HG02938 (cell line): ENCODE measurements at regions not wholly inside any gene's neighbourhood (a gene's known extent, or its start where the extent isn't known, plus 50 kb on each side); places are given as distances from the start of the nearest gene placed in this dataset.
"Not testable (repeated sequence)": the region's sequence is repeated elsewhere in the genome, so short reads cannot be mapped to it uniquely, and the experiment has no call there.

Experiments
- ATAC-seq: cut with Tn5 transposase; IDR thresholded peaks from one replicate; pipeline ENCODE4 v1.9.1; 2021; ENCODE audit warnings: mild to moderate bottlenecking, moderate library complexity; ENCODE audit not compliant: unreplicated experiment

DNA sequence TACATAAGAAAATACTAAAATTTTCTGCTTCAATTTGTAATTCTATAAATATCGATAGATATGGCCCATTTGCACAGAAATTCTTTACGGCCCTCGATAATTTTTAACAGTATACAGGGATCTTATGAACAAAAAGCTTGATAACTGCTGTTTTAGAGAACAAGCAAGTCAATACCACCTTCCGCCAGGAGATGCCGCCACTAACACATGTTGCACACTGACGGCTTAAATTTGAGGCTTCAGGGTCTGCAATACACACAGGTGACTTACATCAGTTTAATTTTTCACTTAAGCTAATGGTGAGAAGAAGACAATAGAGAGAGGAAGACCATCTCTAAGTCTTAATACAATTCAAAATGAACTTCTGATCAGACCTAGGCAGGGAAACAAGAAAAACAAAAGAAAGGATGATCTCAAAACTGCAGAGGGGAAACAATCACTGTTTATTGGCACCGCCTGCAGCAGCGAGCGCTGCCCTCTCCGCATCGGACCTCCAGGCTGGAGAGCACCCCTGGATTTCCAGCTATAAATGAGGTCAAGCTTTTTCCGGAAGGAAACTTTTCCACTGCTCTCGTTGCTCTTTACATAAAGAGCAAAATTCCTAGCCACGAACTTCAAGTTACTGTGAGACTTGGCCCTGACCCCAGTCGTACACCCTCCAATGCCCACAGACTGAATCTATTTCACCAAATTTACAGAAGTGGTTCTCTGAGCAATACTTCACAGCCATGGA lies 53.9 kb downstream of the OTOR start:
- ATAC-seq: peak; percentile 74

DNA sequence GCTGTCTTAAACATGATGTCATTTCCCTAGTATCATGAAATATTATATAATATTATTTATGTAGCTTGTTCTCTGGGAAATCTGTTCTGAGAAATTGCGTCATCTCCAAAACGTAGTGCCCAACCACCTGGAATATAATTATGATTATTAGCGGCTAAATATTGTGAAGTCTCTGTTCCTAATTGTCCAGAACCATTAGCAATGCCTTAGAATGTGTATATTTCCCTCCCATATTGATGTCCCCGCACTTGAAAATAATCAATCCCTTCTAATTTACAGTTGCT lies 54.4 kb downstream of the OTOR start:
- ATAC-seq: no peak

DNA sequence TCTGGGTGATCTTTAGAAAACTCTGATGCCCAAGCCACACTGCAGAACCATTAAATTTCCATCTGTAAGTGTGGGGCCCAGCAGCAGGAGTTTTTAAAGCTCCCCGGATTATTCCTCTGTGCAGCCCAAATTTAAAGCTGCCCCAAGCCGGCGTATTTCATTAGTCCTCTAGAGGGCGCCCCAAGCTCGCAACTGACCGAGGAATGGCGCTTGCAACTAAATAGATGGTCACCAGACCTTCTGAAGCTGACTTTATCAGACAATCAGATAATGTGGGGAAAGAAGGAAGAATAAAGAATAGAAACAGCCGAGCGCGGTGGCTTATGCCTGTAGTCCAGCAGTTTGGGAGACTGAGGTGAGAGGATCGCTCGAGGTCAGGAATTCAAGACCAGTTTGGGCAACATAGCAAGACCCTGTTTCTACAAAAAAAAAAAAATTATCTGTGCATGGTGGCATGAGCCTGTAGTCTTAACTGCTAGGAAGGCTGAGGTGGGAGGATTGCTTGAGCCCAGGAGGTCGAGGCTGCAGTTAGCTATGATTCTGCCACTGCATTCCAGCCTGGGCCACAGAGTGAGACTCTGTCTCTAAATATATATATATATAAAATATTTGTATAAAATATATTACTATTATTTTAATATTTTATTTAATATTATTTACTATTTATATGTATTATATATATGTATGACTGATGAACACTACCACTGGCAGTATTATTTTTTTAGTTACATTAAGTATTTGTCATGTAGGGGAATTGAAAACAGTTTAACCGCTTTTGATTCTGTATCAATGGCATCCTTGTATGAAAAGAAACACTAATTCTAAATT lies 56.0 kb downstream of the OTOR start:
- no peak for ATAC-seq

GRCh38 chr20:16804793-16805187 lies 56.6 kb downstream of the OTOR start:
- no peak for ATAC-seq

- ATAC-seq: no peak
Observed at GRCh38 chr20:16806061-16806460, 57.9 kb downstream of the OTOR start.

- no peak for ATAC-seq
Observed at GRCh38 chr20:16806886-16807285, 58.7 kb downstream of the OTOR start.

- ATAC-seq: no peak
Observed at GRCh38 chr20:16808796-16809195, 60.6 kb downstream of the OTOR start.

DNA sequence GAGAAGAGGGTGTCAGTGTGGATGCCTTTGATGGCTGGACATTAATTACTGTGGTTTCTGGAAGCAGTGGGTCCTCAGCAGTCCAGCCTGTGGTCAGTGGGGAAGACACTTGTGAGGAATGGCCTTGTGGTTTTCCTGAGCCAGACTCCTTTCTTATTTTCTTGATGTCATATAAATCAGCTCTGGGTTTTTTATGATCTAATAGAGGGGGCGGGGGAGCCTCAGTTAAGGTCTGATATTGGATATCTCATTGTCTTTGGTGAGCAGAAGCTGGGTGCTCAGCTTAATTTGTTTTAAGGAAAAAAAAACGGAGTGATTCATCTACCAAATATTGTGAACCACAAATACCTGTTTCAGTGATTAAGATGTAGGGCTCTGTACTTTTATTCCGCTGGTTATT lies 62.1 kb downstream of the OTOR start:
- no peak for ATAC-seq

DNA sequence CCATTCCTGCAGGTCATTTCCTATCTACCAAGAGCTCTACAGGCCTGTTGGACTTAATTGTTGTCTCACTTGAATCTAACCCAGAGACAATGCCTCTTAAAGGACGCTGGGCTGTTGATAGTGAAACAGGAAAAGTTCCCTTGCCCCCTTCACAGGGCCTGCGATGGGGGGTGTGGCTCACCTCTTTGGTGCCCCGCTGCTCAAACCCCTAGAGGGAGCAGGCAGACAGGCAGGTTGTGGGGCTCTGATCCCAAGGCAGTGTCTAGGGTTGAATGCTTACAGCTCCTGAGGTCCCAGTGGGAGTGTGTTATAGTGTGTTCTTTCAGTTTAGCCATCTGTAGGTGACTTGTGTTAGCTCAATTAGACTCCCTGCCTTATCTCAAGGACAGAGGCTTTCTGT lies 68.0 kb downstream of the OTOR start:
- ATAC-seq: no peak

DNA sequence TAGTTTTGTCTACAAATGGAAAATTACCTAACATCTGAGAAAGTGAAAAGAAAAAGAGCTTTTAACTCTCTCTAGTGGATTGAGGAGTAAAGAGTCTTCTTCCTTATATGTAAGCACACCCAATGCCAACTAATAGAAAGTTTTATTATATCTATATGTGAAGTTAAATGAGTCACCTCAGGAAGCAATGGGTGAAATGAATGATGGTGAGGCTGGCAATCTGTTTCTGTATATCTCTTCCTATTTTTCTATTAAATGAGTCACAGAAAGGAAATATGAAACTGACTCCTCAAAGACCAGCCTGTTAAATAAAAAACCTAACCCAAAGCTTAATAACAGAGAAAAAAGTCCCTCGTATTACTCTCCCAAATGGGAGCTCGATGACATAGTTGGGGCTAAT lies 71.3 kb downstream of the OTOR start:
- ATAC-seq: no peak

DNA sequence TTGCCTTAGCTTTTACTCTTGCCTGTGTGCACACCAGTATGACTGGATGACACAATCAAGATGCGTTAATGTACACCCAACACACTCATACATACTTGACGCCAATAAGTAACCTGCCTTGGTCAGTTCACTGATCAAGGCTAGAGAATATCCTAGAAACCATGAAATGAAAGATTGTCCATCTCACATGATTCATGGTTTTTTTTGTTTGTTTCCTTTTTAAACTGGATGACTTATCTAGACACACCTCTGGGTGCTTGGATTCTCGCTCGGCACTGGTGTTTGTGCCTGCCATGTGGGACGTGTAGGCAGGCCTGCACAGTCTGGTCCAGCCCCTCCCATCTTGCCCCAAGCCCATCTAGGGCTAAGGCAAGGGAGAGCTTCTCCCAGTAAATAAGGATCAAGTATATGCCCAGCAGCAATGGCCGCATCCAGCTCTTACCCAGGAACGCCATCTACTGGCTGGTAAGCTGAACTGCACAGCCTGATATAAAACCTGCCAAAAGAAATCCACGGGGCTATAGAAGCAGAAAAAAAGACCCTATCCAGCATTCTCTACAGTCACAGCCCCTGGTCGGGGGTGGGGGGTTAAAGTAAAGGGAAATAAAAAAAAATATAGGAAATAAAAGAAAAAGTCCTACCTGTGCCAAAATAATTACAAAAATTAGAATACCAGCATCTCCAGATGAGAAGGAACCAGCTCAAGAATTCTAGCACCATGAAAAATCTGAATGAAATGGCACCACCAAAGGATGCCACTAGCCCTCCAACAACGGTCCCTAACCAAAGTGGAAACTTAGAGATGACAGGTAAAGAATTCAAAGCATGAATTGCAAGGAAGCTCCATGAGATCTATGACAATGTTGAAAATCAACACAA lies 73.3 kb downstream of the OTOR start:
- ATAC-seq: peak; percentile 85

DNA sequence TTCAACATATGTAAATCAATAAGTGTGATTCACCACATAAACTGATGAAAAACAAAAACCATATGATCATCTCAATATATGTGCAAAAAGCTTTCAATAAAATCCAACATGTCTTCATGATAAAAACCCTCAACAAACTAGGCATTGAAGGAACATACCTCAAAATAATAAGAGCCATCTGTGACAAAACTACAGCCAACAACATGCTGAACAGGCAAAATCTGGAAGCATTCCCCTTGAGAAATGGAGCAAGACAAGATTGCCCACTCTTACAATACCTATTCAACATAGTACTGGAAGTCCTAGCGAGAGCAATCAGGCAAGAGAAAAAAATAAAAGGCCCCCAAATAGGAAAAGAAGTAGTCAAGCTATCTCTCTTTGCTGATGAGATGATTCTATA lies 76.5 kb downstream of the OTOR start:
- ATAC-seq: no peak

- no peak for ATAC-seq
Observed at GRCh38 chr20:16828666-16829305, 80.6 kb downstream of the OTOR start.

DNA sequence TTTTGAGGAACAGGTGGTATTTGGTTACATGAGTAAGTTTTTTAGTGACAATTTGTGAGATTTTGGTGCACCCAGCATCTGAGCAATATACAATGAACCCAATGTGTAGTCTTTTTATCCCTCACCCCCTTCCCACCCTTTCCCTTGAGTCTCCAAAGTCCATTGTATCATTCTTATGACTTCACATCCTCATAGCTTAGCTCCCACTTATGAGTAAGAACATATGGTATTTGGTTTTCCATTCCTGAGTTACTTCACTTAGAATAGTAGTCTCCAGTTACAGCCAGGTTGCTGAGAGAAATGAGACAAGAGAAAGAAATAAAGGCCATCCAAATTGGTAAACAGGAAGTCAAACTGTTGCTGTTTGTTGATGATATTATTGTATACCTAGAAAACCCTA lies 87.5 kb downstream of the OTOR start:
- ATAC-seq: not testable (repeated sequence)

GRCh38 chr20:16842486-16843120 lies 94.4 kb downstream of the OTOR start:
- ATAC-seq: no peak

DNA sequence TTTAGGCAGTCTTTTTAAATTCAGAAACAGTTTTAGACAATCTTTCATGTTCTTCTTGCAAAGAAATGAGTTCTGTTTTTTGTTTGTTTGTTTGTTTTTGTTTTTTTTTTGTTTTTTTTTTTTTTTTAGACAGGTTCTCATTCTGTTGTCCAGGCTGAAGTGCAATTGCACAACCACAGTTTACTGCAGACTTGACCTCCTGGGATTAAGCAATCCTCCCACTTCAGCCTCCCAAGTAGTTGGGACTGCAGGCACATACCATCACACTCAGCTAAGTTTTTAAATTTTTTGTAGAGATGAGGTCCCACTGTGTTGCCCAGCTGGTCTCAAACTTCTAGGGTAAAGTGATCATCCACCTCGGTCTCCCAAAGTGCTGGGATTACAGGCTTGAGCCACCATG lies 96.2 kb downstream of the OTOR start:
- ATAC-seq: no peak

DNA sequence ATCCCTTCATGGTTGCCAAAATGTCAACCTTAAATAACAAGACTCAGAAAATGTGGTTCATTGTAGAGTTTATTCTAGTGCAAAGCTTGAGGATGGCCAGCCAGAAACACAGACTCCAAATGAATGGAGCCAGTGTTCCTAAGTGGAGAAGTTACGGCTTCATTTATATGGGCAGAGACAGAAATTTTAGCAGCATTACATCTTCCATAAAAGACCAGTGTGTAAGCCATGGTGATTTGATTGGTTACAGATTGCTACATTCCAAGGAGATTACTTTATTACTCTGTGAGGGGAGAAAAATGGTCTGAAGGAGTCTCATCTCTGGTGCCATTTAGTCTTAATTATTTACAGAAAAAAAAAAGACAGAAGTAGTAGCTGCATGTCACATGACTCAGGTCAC lies 97.8 kb downstream of the OTOR start:
- no peak for ATAC-seq

- no peak for ATAC-seq
Observed at GRCh38 chr20:16848061-16848460, 99.9 kb downstream of the OTOR start.

DNA sequence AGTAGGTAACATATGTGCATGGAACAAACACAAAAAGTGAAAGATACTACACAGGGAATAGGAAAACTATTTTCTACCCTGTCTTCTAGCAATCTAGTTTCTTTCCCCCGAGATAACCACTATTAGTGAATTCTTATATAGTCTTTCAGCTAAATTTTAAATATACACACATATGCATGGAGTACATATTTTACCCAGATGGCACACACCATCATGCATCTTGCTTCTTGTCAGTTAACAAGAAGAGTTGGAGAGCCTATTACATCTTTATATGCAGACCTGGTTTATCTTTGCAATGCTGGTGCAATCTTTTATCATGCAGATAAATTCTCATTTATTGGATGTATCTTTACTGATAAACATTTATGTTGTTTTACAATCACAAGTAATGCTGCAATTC lies 100.4 kb downstream of the OTOR start:
- no peak for ATAC-seq

DNA sequence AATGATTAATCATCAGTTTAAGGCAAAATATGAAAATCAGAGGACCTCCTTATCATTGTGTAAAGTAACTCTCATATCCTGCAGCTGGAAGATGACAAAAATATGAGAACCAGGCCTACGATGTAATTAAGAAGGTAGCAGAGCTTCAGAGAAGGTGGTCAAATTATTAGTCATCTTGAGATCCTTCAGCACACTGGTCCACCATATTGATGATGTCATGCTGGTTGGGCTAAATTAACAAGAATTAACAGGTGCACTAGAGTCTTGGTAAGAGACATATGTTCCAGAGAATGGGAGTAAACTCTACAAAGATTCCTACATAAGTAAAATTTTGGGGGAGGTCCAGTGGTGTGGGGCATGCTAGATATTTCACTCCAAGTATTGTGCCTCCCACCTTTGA lies 112.8 kb downstream of the OTOR start:
- no peak for ATAC-seq

DNA sequence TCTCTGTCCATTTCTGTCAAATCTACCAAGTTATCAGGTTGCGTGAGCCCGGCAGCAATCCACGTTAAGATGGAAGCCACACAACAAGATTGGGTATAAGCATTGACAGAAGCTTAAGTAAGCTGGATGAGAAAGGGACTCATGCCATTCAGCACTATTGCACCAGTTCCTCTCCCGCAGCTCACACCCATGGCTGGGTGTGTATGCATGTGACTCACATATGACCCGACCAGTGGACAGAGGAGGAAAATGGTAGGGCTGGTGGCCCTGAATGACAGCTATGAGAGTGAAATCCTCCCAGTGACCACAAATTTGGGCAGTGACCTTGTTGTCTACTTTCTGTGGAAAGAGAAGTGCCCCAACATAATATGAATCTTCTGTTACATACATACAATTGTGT lies 113.5 kb downstream of the OTOR start:
- ATAC-seq: no peak
